GM12873 (cell line): ENCODE measurements at regions not wholly inside any gene's neighbourhood (a gene's known extent, or its start where the extent isn't known, plus 50 kb on each side); places are given as distances from the start of the nearest gene placed in this dataset.

Experiments
- TF ChIP-seq, protein P1 (sequence below): IDR thresholded peaks from 2 replicates; pipeline ENCODE4 v1.5.1; 2012; ENCODE audit warnings: low read depth, mild to moderate bottlenecking, moderate library complexity, low read length, control low read depth; ENCODE audit not compliant: insufficient read depth; ENCODE audit errors: missing control alignments

DNA sequence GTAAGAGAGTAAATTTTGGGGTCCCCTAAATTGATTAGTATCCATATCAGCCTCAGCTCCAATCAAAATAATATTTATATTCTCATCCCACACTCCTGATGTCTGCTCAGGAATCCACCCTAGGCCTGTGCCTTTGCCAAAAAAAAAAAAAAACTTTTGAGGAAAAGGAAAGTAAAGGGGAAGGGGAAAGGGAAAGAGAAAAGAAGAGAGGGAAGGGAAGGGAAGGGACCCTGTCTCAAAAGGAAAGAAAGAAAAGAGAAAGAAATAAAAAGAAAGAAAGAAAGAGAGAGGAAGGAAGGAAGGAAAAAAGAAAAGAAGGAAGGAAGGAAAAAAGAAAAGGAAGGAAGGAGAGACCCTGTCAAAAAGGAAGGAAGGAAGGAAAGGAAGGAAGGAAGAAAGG, 91.8 kb upstream of the CACNA1A start:
- TF ChIP-seq, protein P1, sequence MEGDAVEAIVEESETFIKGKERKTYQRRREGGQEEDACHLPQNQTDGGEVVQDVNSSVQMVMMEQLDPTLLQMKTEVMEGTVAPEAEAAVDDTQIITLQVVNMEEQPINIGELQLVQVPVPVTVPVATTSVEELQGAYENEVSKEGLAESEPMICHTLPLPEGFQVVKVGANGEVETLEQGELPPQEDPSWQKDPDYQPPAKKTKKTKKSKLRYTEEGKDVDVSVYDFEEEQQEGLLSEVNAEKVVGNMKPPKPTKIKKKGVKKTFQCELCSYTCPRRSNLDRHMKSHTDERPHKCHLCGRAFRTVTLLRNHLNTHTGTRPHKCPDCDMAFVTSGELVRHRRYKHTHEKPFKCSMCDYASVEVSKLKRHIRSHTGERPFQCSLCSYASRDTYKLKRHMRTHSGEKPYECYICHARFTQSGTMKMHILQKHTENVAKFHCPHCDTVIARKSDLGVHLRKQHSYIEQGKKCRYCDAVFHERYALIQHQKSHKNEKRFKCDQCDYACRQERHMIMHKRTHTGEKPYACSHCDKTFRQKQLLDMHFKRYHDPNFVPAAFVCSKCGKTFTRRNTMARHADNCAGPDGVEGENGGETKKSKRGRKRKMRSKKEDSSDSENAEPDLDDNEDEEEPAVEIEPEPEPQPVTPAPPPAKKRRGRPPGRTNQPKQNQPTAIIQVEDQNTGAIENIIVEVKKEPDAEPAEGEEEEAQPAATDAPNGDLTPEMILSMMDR, result no peak

DNA sequence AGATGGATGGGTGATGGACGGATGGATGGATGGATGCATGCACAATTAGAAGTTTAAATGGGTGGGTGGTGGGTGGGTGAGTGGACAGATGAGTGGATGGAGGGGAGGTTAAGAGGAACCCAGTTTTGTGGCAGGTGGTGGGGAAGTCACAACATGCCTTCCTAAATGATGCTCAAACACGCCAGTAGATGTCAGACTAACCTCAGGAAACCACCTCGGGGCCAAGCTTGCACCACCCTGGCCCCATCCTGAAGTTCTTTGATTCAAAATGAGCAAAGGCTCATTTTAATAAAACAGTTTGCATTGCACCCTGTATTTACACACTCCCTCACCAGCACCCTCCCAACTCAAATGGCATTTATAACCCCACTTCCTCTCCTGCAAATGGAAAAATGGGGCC, 91.4 kb upstream of the CACNA1A start:
- TF ChIP-seq, protein P1, result peak; percentile 75

DNA sequence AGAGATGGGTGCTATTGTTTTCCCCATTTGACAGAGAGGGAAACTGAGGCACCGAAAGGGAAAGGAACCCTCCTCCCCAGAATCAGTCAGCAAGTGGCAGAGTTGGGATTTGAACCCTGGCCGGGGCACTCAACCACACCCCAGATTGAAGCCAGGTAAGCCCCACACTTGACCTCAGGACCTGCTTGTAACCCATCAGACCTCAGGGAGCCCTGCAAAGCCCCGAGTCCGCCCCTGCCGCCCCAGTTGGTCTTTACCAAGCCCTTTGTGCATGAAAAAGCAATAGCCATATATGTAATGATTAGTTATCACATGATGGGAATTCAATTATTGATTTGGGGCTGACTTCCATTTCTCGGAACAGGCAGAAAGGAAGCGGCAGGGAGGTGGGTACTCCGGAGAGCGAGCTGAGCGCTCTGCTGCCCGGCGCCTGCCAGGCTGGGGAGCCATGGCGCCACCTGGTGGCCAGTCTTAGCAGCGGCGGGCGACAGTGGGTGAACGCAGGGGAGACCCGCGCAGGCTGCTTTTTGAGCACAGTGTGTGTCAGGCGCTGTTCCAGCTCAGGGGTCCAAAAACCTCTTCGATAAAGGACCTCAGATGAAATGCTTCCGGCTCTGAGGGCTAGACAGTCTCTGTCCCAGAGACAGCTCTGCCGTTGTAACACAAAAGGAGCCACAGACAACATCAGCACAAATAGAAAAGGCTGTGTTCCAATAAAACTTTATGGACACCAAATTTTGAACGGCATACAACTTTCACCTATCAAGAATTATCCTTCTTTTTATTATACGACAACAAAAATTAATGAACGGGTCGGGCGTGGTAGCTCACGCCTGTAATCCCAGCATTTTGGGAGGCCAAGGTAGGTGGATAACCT, 82.9 kb upstream of the CACNA1A start:
- TF ChIP-seq, protein P1, result peak; percentile 95

DNA sequence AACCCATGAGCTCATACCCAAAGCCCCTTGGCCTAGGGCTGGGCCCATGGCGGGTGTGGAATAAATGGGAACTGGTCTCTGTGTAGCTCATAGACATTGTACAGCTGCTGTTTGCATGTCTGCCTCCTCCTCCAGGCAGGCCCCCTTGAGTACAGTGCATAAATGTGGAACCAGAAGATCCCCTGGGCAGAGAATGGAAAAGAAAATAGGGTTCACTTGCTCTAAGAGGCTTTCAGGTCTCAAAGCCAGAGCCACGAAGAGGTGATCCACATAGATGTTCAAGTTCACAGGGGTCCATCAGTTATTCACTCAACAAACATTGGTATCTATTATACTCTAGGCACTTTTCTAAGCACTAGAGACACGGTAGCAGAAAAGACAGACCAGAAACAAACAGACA, 79.2 kb upstream of the CACNA1A start:
- TF ChIP-seq, protein P1, result no peak

DNA sequence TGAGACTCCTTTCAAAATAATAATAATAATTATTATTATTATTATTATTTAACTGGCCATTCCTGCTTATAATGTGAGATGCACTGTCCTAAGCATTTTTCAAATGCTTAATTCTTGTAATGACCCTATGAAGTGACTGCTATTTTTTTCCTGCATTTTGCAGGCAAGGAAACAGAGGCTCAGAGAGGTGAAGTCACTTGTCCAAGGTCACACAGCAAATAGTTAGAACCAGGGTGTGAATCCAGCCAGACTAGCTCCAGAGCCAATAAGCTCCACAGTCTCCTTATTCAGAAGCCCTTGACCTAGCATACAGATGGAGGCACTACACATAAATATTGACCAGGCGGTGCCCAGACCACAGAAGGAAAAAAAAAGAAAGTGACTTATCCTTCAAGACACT, 77.5 kb upstream of the CACNA1A start:
- TF ChIP-seq, protein P1, result no peak

DNA sequence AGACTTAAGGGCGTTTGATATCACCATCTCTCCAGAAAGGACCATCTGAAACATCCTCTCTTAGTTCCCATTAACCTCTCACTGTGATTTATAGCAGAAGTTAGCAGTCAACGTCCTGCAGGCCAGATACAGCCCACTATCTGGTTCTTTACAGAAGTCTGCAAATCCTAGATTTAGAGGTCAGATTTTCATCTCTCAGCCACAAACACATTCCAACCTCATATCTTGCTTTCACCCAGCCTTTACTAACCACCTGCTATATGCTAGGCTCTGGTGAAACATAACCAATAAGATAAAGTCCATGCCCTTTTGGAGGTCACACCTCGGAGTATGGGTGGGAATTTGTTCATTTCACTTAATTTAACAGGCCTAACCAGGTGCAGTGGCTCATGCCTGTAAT, 76.8 kb upstream of the CACNA1A start:
- TF ChIP-seq, protein P1, result no peak

DNA sequence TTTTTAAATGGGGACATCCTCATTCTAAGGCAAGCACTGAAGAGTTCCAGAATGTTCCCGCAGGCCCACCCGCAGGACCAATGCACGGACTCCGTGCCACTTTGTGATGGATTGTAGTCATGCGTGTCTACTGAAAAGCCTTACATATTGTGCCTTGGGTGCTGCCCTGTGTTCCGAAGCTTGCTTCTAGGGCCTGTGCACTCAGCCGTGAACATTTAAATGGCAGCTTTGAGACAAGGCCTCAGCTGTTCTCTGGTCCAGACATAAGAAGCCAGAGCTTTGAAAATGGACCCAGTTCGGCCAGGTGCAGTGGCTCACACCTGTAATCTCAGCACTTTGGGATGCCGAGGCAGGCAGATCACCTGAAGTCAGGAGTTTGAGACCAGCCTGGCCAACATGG, 75.3 kb upstream of the CACNA1A start:
- TF ChIP-seq, protein P1, result no peak
